NT2/D1 (cell line): ENCODE measurements at regions not wholly inside any gene's neighbourhood (a gene's known extent, or its start where the extent isn't known, plus 50 kb on each side); places are given as distances from the start of the nearest gene placed in this dataset.
"Not testable (repeated sequence)": the region's sequence is repeated elsewhere in the genome, so short reads cannot be mapped to it uniquely, and the experiment has no call there.

ENCODE experiments used
- DNase-seq: peaks from one replicate; pipeline ENCODE4 v3.0.0-alpha.2; 2011; ENCODE audit warnings: low read depth, low spot score
- H3K27me3 ChIP-seq: 2 replicates; pipeline ENCODE4 v1.6.0; 2011; ENCODE audit warnings: mild to moderate bottlenecking; ENCODE audit not compliant: insufficient read length, insufficient read depth
- H3K36me3 ChIP-seq: 2 replicates; pipeline ENCODE4 v1.6.1; 2011; ENCODE audit warnings: mild to moderate bottlenecking, low read length, mixed read lengths; ENCODE audit not compliant: insufficient read depth, insufficient read length
- H3K4me1 ChIP-seq: 2 replicates; pipeline ENCODE4 v1.5.1; 2011; ENCODE audit not compliant: insufficient read depth, insufficient read length
- H3K4me3 ChIP-seq: 2 replicates; pipeline ENCODE4 v1.5.1; 2011; ENCODE audit warnings: low read depth; ENCODE audit not compliant: insufficient read length
- H3K9ac ChIP-seq: 2 replicates; pipeline ENCODE4 v1.6.0; 2011; ENCODE audit warnings: low read depth; ENCODE audit not compliant: insufficient read length
- H3K9me3 ChIP-seq: 2 replicates; pipeline ENCODE4 v1.5.1; 2011; ENCODE audit warnings: mild to moderate bottlenecking, low read length; ENCODE audit not compliant: insufficient read depth
- SUZ12 ChIP-seq: IDR thresholded peaks from 2 replicates; pipeline ENCODE4 v1.6.1; 2011; ENCODE audit not compliant: insufficient read length, insufficient read depth; ENCODE audit errors: extremely low read depth
- YY1 ChIP-seq: IDR thresholded peaks from 2 replicates; pipeline ENCODE4 v1.6.1; 2011; ENCODE audit not compliant: insufficient read length, insufficient read depth
- ZNF274 ChIP-seq: IDR thresholded peaks from 2 replicates; pipeline ENCODE4 v1.6.1; 2011; ENCODE audit warnings: mild to moderate bottlenecking, low read depth, low read length

DNA sequence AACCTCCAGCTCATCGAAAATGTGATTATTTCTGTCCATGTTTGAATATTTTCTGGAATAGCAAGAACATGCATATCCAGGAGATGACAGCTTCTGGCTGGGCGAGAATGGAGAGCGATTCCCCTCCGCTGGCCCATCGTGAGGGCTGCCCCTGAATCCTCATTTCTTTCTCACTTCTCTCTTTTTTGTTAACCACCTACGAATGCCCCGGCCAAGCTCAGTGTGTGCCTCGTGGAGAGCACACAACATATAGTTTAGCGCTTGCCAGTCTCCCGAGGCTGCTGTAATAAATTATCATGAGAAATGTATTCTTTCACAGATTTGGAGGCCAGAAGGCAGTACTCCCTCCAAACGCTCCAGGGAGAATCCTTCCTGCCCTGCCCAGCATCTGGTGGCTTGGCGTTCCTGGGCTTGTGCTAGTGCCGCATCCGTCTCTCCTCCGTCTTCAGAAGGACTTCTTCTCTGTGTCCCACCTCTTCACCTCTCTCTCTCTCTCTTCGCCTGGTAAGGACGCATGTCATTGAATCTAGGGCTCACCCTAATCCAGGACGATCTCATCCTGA, 1306.0 kb downstream of the TBC1D22A start:
- Histone ChIP-seq H3K9me3 (peaks cover 6% of the 10 kb centered on the region; the same call in 1 of the 2 replicates), H3K27me3 (no peaks in the 10 kb centered on the region), H3K9ac (no peak overlapping the region), H3K36me3 (no peaks in the 10 kb centered on the region), H3K4me1 (peaks cover 3% of the 10 kb centered on the region), H3K4me3 (no peak overlapping the region)
- DNase-seq, result no peak
- TF ChIP-seq SUZ12 (no peak), YY1 (no peak), ZNF274 (no peak)

- no peaks in the 10 kb centered on the region for H3K4me1 ChIP-seq
- H3K4me3 ChIP-seq, result no peak overlapping the region
- no peak for DNase-seq
- peaks cover 6% of the 10 kb centered on the region; the same call in 1 of the 2 replicates for H3K9me3 ChIP-seq
- no peak overlapping the region for H3K9ac ChIP-seq
- H3K36me3 ChIP-seq, result no peaks in the 10 kb centered on the region
- TF ChIP-seq SUZ12 (no peak), ZNF274 (no peak), YY1 (no peak)
- H3K27me3 ChIP-seq, result no peaks in the 10 kb centered on the region
Observed at GRCh38 chr22:48065892-48066291, 1303.4 kb downstream of the TBC1D22A start.

GRCh38 chr22:48061726-48062125, 1299.3 kb downstream of the TBC1D22A start:
- TF ChIP-seq ZNF274, result no peak
- TF ChIP-seq YY1, result no peak
- TF ChIP-seq SUZ12, result no peak
- no peaks in the 10 kb centered on the region for H3K4me1 ChIP-seq
- DNase-seq, result no peak
- peaks cover 6% of the 10 kb centered on the region; the same call in 1 of the 2 replicates for H3K9me3 ChIP-seq
- no peaks in the 10 kb centered on the region for H3K36me3 ChIP-seq
- H3K27me3 ChIP-seq, result no peaks in the 10 kb centered on the region
- no peak overlapping the region for H3K9ac ChIP-seq
- no peak overlapping the region for H3K4me3 ChIP-seq

GRCh38 chr22:48060266-48060665, 1297.8 kb downstream of the TBC1D22A start:
- TF ChIP-seq ZNF274 (no peak), YY1 (no peak), SUZ12 (no peak)
- H3K4me1 ChIP-seq, result no peaks in the 10 kb centered on the region
- H3K4me3 ChIP-seq, result no peak overlapping the region
- no peak overlapping the region for H3K9ac ChIP-seq
- DNase-seq, result no peak
- H3K9me3 ChIP-seq, result peaks cover 6% of the 10 kb centered on the region; the same call in 1 of the 2 replicates
- H3K27me3 ChIP-seq, result no peaks in the 10 kb centered on the region
- H3K36me3 ChIP-seq, result no peaks in the 10 kb centered on the region

- H3K27me3 ChIP-seq, H3K36me3 ChIP-seq, H3K4me1 ChIP-seq, H3K9ac ChIP-seq, DNase-seq, H3K9me3 ChIP-seq, H3K4me3 ChIP-seq: not testable (repeated sequence)
Observed at GRCh38 chr22:48059521-48059920, 1297.1 kb downstream of the TBC1D22A start.

DNA sequence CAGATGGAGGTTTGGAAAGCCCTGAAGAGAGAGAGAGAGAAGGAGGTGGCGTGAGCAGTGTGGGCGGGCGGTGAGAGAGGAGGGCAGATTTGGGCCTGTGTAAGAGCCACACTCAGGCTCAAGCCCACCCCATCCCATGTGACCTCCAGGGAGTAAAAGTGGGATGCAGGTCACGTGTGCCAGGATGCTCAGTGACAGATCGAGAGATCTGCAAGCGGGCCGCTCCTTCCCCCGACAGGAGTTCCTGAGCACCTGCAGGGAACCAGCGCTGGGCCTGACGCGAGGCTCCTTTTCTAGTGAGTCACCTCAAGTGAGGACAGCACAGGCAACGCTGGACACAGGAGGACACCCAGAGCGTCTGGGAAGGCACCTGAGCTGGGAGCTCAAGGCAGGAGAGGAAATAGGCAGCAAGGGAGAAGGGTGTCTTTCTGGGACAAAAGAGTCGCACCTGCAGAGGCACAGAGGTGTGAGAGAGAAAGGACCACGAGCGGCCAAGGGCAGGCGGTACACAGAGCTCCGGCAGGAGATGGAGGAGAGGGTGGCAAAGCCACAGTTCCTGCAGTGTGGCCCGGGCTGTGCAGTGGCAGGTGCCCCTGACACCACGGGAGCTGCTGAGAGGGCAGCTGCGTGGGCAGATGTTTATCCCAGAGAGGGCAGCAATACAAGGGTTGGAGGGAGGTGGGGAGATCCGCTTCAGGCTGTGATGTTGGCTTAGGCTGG, 1294.8 kb downstream of the TBC1D22A start:
- no peak overlapping the region for H3K9ac ChIP-seq
- H3K9me3 ChIP-seq, result peaks cover 6% of the 10 kb centered on the region; the same call in 1 of the 2 replicates
- no peaks in the 10 kb centered on the region for H3K27me3 ChIP-seq
- H3K4me3 ChIP-seq, result no peak overlapping the region
- H3K4me1 ChIP-seq, result no peaks in the 10 kb centered on the region
- TF ChIP-seq SUZ12 (no peak), ZNF274 (no peak), YY1 (no peak)
- no peak for DNase-seq
- no peaks in the 10 kb centered on the region for H3K36me3 ChIP-seq

DNA sequence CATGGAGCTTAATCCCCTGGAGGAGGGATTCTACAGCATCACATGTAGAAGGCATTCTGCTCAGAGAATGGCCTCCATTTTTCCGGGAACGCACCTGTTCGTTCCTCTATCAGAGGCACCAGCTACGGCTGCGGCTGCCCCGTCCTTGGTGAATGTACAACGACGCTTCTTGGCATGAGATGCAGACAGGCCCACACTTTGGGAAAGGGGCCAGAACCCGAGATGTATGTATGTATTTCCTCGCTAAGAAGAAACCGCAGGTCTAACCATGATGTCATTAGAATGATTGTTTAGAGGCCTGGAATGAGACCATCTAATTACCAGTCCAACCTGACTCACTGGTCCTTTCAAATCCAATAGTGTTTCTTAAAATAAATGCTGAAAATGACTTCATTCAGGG, 1293.4 kb downstream of the TBC1D22A start:
- H3K4me3 ChIP-seq, result no peak overlapping the region
- H3K36me3 ChIP-seq, result no peaks in the 10 kb centered on the region
- H3K9ac ChIP-seq, result no peak overlapping the region
- peaks cover 6% of the 10 kb centered on the region; the same call in 1 of the 2 replicates for H3K9me3 ChIP-seq
- no peak for DNase-seq
- no peaks in the 10 kb centered on the region for H3K4me1 ChIP-seq
- no peaks in the 10 kb centered on the region for H3K27me3 ChIP-seq
- TF ChIP-seq YY1 (no peak), ZNF274 (no peak), SUZ12 (no peak)
